GM18508 (cell line): ENCODE measurements at regions not wholly inside any gene's neighbourhood (a gene's known extent, or its start where the extent isn't known, plus 50 kb on each side); places are given as distances from the start of the nearest gene placed in this dataset.

Experiments used
- ATAC-seq: cut with Tn5 transposase; IDR thresholded peaks from one replicate; pipeline ENCODE4 v1.9.1; 2021; ENCODE audit warnings: moderate number of reproducible peaks; ENCODE audit not compliant: insufficient read depth, unreplicated experiment

DNA sequence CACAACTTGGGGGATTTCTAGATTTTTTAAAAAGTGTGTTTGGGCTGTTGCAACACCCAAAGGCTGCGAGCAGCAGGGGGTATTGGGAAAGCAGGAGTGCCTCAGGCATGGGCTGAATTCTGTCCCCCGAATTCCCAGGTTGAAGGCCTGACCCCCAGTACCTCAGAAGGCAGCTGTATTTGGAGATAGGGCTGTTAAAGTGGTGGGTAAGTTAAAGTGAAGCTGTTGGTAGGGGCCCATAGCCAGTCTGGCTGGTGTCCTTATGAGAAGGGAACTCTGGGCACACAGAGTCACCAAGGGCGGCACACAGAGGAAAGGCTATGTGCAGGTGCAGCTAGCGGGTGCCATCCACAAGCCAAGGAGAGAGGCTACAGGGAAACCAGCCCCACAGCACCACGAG lies 717.4 kb downstream of the GALR1 start:
- ATAC-seq = no peak

DNA sequence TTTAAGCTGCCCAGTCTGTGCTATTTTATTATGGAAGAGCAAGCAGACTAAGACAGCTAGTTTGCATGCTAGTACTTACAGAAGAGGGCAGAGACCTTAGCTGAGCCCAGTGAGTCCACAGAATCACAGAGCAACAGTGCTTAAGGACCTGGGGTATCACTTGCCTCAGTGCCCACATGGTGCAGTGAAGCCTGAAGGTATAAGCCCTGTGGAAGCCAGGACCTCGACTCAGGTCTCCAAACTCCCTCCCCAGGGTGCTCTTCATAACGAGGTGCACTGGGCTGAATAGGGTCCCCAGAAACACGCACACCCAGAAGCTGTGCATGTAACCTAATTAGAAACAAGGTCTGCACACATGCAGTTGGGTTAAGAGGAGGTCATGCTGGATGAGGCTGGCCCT lies 718.1 kb downstream of the GALR1 start:
- no peak for ATAC-seq

DNA sequence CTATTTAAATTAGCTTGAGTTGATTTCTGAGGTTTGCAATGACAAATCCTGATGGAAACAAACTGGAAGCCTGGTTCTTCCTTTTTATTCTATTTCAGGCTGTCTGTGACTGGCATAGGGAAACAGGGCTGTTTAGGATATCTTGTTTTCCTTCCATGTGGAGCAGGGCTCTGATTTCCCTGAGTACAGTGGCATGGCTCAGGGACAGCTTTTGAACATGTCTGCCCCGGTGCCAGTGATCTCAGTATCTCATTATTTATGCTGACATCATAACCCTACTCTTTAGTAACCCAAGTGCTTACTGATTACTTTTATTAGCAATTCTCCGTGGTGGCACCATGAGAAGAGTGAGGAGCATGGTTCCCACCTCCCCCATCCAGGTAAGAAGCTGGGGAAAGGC lies 720.3 kb downstream of the GALR1 start:
- no peak for ATAC-seq

DNA sequence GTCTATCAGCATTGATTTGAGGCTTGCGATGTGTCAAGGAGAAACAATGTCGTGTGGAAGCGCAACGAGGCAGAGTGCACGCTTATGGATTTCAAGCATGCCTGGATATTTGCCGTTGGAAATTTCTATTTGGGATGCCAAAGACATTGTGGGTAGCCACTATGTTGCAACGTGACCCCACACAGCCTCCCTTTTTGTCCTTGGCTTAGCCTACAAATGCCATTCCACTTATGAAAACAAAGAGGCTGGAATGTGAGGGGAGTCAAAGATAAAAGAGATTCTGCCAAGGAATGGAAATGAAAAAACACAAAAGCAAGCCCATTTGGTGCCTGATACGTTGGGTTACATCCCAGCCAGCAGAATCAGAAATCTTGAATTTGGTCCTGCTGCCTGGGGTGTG lies 721.2 kb downstream of the GALR1 start:
- no peak for ATAC-seq

DNA sequence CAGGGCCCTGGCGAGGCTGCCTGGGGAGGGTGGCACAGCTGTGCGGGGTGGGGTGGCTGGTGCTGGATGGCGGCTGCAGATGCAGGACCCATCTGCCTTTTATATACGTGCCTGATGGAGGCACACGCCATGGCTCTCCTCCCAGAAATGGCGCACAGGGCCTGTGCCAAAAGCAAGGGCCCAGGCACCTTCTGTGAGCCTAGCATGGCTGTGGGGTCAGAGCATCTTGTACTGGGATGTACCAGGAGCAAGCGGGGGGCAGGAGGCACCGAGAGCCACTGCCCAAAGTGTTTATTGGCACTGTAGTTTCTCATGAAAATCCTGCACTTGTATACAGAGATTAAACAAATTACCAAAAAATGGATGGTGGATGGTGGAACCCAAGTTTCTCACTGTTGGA lies 724.1 kb downstream of the GALR1 start:
- ATAC-seq = no peak

DNA sequence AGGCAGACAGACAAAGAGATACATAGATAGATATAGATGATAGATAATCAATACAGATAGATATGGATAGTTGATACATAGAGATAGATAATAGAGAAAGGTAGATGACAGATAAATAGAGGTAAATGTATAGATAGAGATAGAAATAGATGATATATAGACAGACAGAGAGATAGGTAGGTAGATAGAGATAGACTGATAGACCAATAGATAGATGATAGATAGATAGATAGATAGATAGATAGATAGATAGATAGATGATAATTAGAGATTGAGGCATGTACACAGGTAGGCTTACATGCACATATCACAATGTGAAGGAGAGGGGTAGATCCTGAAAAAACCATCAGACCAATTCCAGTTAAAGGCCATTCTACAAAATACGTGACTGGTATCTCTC lies 724.7 kb downstream of the GALR1 start:
- no peak for ATAC-seq

DNA sequence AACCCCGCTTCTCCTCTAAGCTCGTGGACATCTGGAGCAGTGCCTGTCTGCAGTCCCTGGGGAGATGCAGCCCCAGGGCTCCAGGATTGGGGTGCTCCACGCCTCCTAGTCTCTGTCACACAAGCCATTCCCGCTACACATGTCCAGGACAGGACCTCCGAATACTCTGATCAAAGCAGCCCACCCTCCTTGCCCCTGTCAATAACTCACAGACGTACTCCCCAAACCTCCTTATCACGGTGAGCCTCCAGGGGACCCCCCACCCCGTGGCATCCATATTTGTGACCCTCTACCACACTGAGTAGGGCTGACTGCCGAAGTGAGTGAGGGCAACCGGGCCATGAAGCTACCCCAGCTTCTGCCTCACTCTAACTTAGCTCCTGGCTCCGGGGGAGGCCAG lies 727.7 kb downstream of the GALR1 start:
- no peak for ATAC-seq

DNA sequence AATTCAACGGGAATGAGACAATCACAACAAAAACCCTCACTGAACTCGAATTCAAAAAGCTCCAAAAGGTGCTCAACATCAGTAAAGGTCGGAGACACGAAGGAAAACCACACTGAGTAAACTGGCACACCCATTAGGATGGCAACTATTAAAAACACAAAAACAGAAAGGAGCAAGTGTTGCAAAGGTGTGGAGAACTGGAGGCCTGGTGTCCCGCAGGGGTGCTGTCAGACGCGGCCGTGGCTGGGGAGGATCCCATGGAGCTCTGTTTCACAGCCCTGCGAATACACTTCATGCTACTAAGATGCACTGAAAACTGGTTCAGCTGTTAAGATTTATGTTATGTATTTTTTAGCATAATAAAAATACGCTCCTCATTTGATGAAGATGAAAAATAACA lies 730.6 kb downstream of the GALR1 start:
- ATAC-seq = no peak

DNA sequence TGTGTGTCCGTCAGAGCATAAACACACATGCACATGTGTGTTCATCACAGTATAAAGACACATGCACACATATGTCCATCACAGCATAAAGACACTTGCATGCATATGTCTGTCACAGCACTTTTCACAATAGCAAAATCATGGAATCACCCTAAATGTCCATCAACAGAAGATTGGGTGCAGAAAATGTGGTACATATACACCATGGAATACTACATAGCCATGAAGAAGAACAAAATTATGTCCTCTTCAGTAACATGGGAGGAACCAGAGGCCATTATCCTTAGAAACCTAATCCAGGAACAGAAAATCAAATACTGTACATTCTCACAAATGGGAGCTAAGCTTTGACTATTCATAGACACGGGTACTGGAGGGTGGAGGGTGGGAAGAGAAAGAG lies 732.2 kb downstream of the GALR1 start:
- no peak for ATAC-seq

DNA sequence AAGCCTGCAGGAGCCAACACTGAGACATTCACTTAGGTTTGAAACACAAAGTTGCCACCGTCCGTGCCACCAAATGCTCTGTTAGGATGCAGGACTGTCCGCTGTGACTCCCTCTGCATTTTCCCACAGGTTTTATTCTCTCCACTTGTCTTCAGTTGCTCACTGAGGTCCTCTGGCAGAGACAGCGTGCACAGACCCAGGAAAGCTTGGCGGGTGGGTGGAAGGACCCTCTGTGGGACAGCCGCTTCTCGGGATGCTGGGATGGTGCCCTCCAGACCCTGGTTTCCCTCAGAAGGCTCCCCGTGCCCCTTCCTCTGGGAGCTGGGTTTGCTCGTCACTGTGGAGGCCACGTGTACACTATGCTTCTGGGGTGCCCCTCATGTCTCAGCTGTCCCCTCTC lies 733.6 kb downstream of the GALR1 start:
- ATAC-seq = no peak

DNA sequence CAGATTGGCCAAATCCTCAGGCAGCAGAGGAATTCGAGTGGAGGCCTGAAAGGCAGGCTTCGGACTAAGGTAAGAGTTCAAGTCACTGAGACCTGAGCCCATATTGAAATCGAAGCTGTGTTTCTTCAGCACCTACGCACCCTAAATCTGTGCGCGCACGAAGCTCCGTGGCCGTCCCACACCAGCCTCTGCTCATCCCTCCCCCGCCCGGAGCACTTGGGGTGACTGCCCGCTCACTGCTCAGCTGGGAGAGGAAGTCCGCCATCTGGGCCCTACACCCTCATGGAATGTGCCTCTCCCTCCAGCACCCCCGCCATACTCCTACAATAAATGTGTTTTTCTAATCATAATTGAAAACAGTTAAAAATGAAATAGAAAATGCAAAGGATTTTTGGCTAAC lies 734.5 kb downstream of the GALR1 start:
- no peak for ATAC-seq

DNA sequence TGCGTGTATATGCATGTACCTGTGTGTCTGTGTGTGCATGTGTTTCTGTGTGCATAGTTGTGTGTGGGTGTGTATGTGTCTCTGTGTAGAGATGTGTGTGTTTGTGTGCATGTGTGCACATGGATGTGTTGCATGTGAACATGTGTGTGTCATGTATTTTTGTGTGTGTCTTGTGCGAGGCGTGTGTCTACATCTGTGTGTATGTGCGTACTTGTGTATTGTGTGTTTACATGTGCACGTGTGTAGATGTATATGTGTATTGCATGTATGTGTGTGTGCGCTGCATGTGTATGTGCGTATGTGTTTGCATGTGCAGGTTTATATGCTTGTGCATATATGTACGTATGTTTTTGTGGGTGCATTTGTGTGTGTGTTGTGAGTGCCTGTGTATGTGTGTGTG lies 735.2 kb downstream of the GALR1 start:
- no peak for ATAC-seq

DNA sequence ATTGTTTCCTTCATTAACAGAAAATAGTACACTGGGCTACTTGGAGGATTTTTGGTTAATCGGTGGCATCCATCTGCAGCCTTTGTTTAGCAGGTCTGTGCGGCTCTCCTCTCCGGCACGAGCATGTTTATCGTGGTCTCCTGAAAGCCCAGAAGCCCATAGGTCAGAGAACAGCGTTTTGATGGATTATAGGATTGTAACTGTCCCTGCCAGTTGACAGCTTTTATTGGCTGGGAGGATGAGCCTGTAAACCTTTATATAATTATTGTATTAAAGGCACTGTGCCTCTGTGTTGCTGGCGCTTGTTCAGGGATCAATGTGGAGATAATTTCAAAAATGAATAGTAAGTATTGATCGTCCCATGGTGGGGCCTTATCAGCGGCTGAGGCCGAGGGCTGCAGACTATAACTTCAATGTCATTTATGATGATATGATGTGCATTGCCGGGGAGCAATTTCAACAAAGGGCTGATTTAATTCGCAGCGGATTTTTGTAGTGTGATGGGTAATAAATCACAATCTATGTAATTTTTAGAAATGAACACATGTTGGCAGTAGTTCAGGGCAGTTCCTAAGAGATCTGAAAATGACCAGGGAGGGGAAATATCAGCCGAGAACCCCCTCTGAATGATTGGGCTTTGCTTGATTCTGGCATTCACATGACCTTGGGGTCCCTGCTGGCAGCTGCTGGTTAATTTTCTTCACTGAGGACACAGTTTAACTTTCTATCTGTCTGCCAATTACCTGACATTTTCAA lies 736.1 kb downstream of the GALR1 start:
- no peak for ATAC-seq

DNA sequence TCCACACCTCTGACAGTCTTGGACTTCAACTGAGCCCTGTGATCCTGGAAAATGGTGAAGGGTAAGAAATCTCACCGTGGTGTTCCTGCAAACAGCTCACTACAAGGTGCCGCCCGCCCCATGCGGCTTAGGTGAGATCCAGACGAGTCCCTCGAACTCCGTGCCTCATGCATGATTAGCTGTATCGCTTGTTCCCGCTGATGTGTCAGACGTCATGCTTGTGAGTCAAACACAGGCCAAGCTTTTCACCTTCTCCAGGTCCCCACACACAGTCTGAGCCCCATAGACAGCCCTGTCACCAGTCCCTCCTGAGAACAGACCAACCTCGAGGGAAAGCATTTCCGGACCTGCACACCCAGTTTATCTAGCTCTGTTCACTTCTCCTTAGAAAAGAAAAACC lies 740.5 kb downstream of the GALR1 start:
- ATAC-seq = no peak

DNA sequence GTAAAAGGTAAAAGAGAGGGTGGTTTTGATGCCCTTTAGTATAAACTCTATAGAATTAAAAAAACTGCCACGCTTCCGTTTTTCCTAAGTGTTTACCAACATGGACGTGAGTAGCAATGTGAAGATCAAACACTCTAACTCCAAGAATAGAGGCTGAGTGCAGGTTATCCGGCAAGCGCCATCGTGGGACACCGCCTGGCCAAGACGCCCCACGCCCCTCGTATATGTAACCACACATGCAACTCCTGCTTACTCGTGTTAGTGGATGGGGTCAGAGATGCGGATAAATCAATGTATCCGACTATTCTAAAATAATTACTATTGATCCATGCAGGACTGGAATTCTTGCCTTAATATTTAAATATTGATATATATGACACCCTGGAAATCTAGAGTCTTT lies 741.3 kb downstream of the GALR1 start:
- no peak for ATAC-seq

DNA sequence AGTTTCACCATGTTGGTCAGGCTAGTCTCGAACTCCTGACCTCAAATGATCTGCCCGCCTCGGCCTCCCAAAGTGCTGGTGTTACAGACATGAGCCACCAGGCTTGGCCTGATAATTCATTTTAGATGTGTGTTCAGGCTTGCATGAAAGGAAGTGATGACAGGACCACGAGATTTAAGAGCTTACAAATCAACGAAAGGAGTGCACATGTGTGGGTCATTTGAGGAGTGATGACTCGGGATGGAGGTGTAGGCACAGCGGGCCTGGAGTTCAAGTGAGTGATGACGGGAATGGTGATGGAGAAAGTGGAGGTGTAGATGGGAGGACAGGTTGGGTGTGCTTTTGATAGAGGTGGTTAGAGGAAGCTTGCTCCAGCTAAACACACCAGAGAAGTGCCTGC lies 742.4 kb downstream of the GALR1 start:
- no peak for ATAC-seq

DNA sequence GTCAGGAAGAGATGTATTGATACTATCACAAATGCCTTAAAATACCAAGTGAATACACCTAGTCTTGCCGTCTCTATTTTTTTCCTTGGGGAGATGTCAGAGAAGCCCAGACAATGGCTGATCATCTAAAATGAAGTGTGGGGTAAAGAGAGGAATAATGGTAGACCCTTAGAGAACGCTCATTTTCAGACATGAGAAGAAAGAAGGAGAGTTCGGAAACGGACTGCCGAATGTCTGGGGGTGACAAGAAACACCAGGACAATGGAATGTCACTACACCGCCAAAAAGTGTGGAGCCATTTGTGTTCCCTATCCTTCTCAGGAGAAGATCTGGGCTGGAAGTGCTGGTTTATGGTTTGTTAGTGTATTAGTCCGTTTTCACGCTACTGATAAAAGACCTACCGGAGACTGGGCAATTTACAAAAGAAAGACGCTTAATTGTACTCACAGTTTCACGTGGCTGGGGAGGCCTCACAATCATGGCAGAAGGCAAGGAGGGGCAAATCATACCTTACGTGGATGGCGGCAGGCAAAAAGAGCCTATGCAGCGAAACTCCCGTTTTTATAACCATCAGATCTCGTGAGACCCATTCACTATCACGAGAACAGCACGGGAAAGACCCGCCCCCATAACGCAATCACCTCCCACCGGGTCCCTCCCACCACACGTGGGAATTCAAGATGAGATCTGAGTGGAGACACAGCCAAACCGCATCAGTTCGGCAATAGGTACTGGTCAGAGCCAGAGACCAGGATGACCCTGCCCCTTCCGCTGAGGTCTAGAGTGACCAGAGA lies 743.7 kb downstream of the GALR1 start:
- ATAC-seq = no peak

DNA sequence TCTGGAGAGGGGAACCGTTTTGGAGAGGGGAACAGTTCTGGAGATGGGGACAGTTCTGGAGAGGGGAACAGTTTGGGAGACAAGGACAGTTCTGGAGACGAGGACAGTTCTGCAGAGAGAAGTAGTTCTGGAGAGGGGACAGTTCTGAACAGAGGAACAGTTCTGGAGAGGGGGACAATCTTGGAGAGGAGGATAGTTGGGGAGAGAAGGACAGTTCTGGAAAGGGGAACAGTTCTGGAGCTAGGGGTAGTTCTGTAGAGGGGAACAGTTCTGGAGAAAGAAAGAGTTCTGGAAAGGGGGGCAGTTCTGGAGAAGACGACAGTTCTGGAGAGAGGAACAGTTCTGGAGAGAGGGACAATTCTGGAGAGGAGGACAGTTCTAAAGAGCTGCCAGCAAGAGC lies 745.9 kb downstream of the GALR1 start:
- ATAC-seq = no peak

DNA sequence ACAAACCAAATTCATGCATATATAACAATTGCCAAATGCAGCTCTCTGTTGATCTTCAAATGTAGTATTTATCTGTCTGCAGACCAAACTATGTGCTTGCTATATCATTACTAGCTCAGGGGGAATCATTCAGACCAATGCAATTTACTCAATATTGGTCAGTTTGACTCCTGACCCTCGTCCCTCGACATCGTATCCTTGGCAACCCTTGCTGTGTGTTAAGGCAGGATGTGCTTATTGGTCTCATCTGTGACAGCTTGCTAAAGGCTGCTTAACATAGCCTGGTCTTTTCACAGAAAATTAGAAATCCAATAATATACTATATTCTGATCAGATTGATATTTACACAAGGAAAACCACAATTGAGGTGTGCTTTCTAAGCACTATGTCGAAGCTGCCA lies 747.1 kb downstream of the GALR1 start:
- no peak for ATAC-seq

DNA sequence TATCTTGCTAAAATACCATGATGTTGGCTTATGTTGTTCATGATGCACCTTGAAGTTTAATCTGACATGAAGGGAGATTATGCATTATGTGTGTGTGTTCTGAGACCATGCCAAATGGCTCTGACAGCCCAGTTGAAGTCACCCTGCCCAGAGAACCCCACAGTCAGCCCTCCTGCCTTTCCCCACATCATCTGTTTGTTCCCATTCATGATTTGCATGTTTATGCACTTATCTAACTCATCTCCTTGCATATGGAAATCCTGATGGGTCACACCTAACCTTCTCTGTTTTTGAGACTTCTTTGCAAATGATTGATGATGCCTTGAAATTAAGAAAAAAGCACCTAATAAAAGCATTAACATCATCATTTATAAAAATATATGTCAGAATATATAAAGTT lies 752.2 kb downstream of the GALR1 start:
- no peak for ATAC-seq

DNA sequence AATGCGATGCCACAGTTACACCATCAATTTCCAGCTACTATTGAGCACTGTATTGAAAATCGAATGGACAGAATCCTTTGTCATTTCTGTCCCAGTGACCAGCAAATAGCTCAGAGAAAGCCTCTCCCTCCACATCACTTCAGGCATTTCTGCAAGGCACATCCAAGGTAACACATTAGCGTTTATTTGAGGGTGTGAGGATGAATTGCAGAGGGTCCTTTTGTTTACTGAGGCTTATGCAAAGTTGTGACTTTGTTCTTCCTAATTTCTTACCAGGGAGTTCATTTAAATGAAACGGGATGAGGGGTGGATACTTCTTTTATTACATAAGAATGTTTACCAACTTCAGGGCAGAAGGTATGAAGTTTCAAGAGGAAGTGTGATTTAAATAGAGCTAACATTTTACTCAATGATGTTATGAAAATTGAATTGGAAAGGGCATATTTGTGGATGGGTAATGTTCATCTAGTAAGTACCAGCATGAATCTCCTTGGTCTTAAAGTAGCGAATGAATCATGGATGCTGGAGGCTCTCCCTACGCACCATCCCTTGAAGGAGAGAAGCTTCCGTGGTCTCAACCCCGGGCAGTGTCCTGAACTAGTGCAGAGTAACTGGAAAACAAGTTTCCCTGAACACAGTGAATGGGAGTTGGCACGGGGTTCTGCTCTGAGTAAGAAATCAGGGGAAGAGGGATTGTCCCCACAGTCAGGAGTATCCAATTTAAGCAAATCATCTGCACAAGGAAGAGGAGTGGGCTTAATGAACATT lies 756.5 kb downstream of the GALR1 start:
- no peak for ATAC-seq
